ENCODE measurements at regions not wholly inside any gene's neighbourhood (a gene's known extent, or its start where the extent isn't known, plus 50 kb on each side); places are given as distances from the start of the nearest gene placed in this dataset.
"Not testable (repeated sequence)": the region's sequence is repeated elsewhere in the genome, so short reads cannot be mapped to it uniquely, and the experiment has no call there.

DNA sequence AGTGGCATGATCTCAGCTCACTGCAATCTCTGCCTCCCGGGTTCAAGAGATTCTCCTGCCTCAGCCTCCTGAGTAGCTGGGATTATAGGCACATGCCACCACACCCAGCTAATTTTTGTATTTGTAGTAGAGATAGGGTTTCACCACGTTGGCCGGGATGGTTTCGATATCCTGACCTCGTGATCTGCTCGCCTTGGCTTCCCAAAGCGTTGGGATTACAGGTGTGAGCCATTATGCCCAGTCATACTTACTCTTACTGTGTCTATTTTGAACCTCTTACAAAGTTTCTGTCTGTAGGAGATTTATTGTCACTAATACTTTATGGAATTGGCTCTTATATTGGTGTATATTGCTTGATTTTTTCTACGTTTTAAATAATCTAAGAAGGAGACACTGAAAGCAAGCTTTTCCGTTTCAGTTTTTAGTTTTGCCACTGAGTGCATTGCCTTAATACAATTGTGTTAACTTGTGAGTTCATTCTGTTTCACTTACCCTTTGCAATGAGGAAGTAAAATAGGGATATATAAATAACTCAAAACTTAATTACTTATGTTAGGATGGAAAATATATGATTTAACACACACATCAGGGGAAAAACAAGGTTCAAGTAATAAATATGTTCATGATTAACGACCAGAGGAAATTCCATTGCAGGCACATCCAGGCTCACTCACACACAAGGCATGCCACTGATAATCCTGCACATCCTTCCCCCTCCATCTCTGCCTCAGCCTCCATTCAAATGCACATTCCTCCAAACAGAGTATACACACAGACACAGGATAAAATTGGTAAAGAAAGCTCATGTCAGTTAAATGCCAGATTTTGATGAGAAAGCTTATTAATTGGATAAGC is 279.3 kb upstream of the RASGRP1 start:
- no peak overlapping the region for H3K4me3 ChIP-seq (ENCODE audit: low read depth, low read length)
- no peaks in the 10 kb centered on the region for H3K36me3 ChIP-seq (ENCODE audit: control insufficient read depth, insufficient read depth, low read length)
- H3K27ac ChIP-seq (ENCODE audit: low read depth, low read length), result no peak overlapping the region
- 0 out of 2 replicates have a peak, but pooled peaks cover 3% of the 10 kb centered on the region for H3K9me3 ChIP-seq (ENCODE audit: control insufficient read depth, insufficient read depth, low read depth, low read length)
- no peak overlapping the region for H3K9ac ChIP-seq (ENCODE audit: low read length)
- H3K27me3 ChIP-seq (ENCODE audit: control insufficient read depth, insufficient read depth, low read length), result no peaks in the 10 kb centered on the region
- no peaks in the 10 kb centered on the region for H3K4me1 ChIP-seq (ENCODE audit: control insufficient read depth, insufficient read depth, low read length)

GRCh38 chr15:38844736-38845135 is 280.1 kb upstream of the RASGRP1 start:
- Histone ChIP-seq H3K9ac (ENCODE audit: low read length) (no peak overlapping the region), H3K27me3 (ENCODE audit: control insufficient read depth, insufficient read depth, low read length) (no peaks in the 10 kb centered on the region), H3K9me3 (ENCODE audit: control insufficient read depth, insufficient read depth, low read depth, low read length) (0 out of 2 replicates have a peak, but pooled peaks cover 3% of the 10 kb centered on the region), H3K4me3 (ENCODE audit: low read depth, low read length) (no peak overlapping the region), H3K36me3 (ENCODE audit: control insufficient read depth, insufficient read depth, low read length) (no peaks in the 10 kb centered on the region), H3K4me1 (ENCODE audit: control insufficient read depth, insufficient read depth, low read length) (no peaks in the 10 kb centered on the region), H3K27ac (ENCODE audit: low read depth, low read length) (no peak overlapping the region)

DNA sequence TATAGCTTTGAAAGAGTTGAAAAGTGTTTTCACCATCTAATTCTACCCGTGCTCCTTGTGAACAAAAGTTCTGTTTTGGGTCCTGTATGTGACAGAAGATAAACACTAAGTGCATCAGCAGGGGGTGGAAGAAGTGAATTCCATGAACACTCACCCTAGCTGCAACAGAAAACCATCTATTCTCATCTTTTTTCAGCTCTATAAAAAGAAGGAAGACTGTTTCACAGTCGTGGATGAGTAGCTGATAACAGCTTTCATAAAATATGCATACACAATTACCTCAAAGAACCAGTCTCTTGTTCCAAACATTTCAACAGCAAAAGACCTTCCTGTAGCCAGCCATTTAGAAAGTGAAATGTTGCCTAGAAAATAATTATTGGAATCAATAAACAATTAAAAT is 281.7 kb upstream of the RASGRP1 start:
- H3K4me1 ChIP-seq (ENCODE audit: control insufficient read depth, insufficient read depth, low read length), result no peaks in the 10 kb centered on the region
- H3K27ac ChIP-seq (ENCODE audit: low read depth, low read length), result no peak overlapping the region
- H3K9me3 ChIP-seq (ENCODE audit: control insufficient read depth, insufficient read depth, low read depth, low read length), result no peaks in the 10 kb centered on the region
- no peaks in the 10 kb centered on the region for H3K36me3 ChIP-seq (ENCODE audit: control insufficient read depth, insufficient read depth, low read length)
- H3K27me3 ChIP-seq (ENCODE audit: control insufficient read depth, insufficient read depth, low read length), result no peaks in the 10 kb centered on the region
- H3K4me3 ChIP-seq (ENCODE audit: low read depth, low read length), result no peak overlapping the region
- H3K9ac ChIP-seq (ENCODE audit: low read length), result no peak overlapping the region

- no peak overlapping the region for H3K9ac ChIP-seq (ENCODE audit: low read length)
- H3K36me3 ChIP-seq (ENCODE audit: control insufficient read depth, insufficient read depth, low read length), result no peaks in the 10 kb centered on the region
- no peaks in the 10 kb centered on the region for H3K4me1 ChIP-seq (ENCODE audit: control insufficient read depth, insufficient read depth, low read length)
- H3K9me3 ChIP-seq (ENCODE audit: control insufficient read depth, insufficient read depth, low read depth, low read length), result no peaks in the 10 kb centered on the region
- no peak overlapping the region for H3K4me3 ChIP-seq (ENCODE audit: low read depth, low read length)
- no peaks in the 10 kb centered on the region for H3K27me3 ChIP-seq (ENCODE audit: control insufficient read depth, insufficient read depth, low read length)
- H3K27ac ChIP-seq (ENCODE audit: low read depth, low read length), result no peak overlapping the region
Measured at GRCh38 chr15:38847666-38848065, 283.1 kb upstream of the RASGRP1 start.

DNA sequence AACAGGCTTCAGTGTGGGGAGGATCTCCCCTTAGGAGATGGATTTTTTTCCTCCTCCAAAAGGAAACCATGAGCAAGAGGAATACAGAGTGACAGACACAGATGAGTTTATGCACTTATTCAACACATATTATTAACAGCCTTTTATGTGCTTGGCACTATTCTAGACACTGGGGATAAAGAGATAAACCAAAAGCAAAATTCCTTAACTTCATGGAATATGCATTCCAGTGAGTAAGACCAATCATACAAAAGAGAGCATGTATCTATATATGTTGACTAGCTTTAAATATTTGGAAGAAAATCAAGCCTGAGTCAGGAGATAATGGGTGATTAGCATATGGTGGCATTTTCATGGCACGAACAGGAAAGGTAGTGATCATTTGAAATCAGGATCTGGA is 284.4 kb upstream of the RASGRP1 start:
- Histone ChIP-seq H3K4me3 (ENCODE audit: low read depth, low read length) (no peak overlapping the region), H3K9me3 (ENCODE audit: control insufficient read depth, insufficient read depth, low read depth, low read length) (no peaks in the 10 kb centered on the region), H3K4me1 (ENCODE audit: control insufficient read depth, insufficient read depth, low read length) (no peaks in the 10 kb centered on the region), H3K27me3 (ENCODE audit: control insufficient read depth, insufficient read depth, low read length) (no peaks in the 10 kb centered on the region), H3K9ac (ENCODE audit: low read length) (no peak overlapping the region), H3K36me3 (ENCODE audit: control insufficient read depth, insufficient read depth, low read length) (no peaks in the 10 kb centered on the region), H3K27ac (ENCODE audit: low read depth, low read length) (no peak overlapping the region)

DNA sequence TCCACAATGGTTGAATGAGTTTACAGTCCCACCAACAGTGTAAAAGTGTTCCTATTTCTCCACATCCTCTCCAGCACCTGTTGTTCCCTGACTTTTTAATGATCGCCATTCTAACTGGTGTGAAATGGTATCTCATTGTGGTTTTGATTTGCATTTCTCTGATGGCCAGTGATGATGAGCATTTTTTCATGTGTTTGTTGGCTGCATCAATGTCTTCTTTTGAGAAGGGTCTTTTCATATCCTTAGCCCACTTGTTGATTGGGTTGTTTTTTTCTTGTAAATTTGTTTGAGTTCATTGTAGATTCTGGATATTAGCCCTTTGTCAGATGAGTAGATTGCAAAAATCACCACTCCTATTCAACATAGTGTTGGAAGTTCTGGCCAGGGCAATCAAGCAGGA is 287.6 kb upstream of the RASGRP1 start:
- H3K27ac ChIP-seq (ENCODE audit: low read depth, low read length); H3K4me3 ChIP-seq (ENCODE audit: low read depth, low read length); H3K9ac ChIP-seq (ENCODE audit: low read length); H3K4me1 ChIP-seq (ENCODE audit: control insufficient read depth, insufficient read depth, low read length); H3K36me3 ChIP-seq (ENCODE audit: control insufficient read depth, insufficient read depth, low read length); H3K9me3 ChIP-seq (ENCODE audit: control insufficient read depth, insufficient read depth, low read depth, low read length); H3K27me3 ChIP-seq (ENCODE audit: control insufficient read depth, insufficient read depth, low read length): not testable (repeated sequence)

DNA sequence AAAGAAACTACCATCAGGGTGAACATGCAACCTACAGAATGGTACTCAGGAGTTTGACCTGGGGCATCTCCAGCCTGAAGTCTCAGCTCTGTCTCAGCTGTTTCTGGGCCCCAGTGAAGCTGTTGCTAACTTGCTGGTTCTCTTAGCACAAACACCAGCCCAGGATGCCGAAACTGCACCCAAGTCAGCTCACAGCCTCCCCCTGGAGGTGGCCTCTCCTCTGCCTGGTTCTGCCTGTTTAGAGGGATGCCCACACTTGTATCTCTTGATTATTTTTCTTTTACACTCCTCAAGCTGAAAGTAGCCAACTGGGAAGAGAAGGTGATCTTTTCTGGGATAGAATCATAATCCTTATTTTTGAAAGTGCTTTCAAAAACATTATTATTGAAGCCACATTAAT is 289.0 kb upstream of the RASGRP1 start:
- Histone ChIP-seq H3K27me3 (ENCODE audit: control insufficient read depth, insufficient read depth, low read length) (no peaks in the 10 kb centered on the region), H3K9ac (ENCODE audit: low read length) (no peak overlapping the region), H3K27ac (ENCODE audit: low read depth, low read length) (no peak overlapping the region), H3K36me3 (ENCODE audit: control insufficient read depth, insufficient read depth, low read length) (no peaks in the 10 kb centered on the region), H3K4me1 (ENCODE audit: control insufficient read depth, insufficient read depth, low read length) (no peaks in the 10 kb centered on the region), H3K4me3 (ENCODE audit: low read depth, low read length) (no peak overlapping the region), H3K9me3 (ENCODE audit: control insufficient read depth, insufficient read depth, low read depth, low read length) (no peaks in the 10 kb centered on the region)

- H3K4me3 ChIP-seq (ENCODE audit: low read depth, low read length), result no peak overlapping the region
- H3K27me3 ChIP-seq (ENCODE audit: control insufficient read depth, insufficient read depth, low read length), result no peaks in the 10 kb centered on the region
- no peak overlapping the region for H3K9ac ChIP-seq (ENCODE audit: low read length)
- H3K4me1 ChIP-seq (ENCODE audit: control insufficient read depth, insufficient read depth, low read length), result no peaks in the 10 kb centered on the region
- no peak overlapping the region for H3K27ac ChIP-seq (ENCODE audit: low read depth, low read length)
- H3K9me3 ChIP-seq (ENCODE audit: control insufficient read depth, insufficient read depth, low read depth, low read length), result no peaks in the 10 kb centered on the region
- H3K36me3 ChIP-seq (ENCODE audit: control insufficient read depth, insufficient read depth, low read length), result no peaks in the 10 kb centered on the region
Measured at GRCh38 chr15:38854506-38854905, 289.9 kb upstream of the RASGRP1 start.

- Histone ChIP-seq H3K9me3 (ENCODE audit: control insufficient read depth, insufficient read depth, low read depth, low read length) (no peaks in the 10 kb centered on the region), H3K27me3 (ENCODE audit: control insufficient read depth, insufficient read depth, low read length) (no peaks in the 10 kb centered on the region; the same call in 1 of the 2 replicates), H3K27ac (ENCODE audit: low read depth, low read length) (no peak overlapping the region), H3K4me3 (ENCODE audit: low read depth, low read length) (no peak overlapping the region), H3K4me1 (ENCODE audit: control insufficient read depth, insufficient read depth, low read length) (no peaks in the 10 kb centered on the region), H3K9ac (ENCODE audit: low read length) (no peak overlapping the region), H3K36me3 (ENCODE audit: control insufficient read depth, insufficient read depth, low read length) (no peaks in the 10 kb centered on the region)
Measured at GRCh38 chr15:38857814-38858213, 293.2 kb upstream of the RASGRP1 start.

- H3K4me3 ChIP-seq (ENCODE audit: low read depth, low read length), result no peak overlapping the region
- H3K36me3 ChIP-seq (ENCODE audit: control insufficient read depth, insufficient read depth, low read length), result no peaks in the 10 kb centered on the region
- no peak overlapping the region for H3K9ac ChIP-seq (ENCODE audit: low read length)
Measured at GRCh38 chr15:38859574-38859973, 295.0 kb upstream of the RASGRP1 start.

DNA sequence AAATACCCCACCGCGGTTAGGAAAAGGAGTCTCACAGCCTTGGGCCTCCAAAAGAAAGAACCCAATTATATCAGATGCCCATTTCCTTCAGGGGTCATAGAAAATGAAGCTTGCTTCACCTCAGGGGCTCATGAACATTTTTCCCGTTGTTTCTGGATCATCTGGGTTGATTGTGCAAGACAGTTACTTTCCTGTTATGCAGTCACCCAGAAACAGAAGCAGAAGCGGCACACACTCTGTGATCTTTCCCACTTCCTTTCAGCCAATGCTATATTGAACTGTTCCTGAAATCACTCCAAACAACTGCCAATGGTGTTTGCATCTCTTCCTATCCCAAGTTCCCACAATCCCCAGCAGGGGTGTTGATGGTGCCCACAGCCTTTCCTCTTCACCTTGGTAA is 295.6 kb upstream of the RASGRP1 start:
- Histone ChIP-seq H3K27me3 (ENCODE audit: control insufficient read depth, insufficient read depth, low read length) (no peaks in the 10 kb centered on the region; the same call in 1 of the 2 replicates), H3K9me3 (ENCODE audit: control insufficient read depth, insufficient read depth, low read depth, low read length) (no peaks in the 10 kb centered on the region), H3K9ac (ENCODE audit: low read length) (no peak overlapping the region), H3K4me3 (ENCODE audit: low read depth, low read length) (no peak overlapping the region), H3K36me3 (ENCODE audit: control insufficient read depth, insufficient read depth, low read length) (no peaks in the 10 kb centered on the region), H3K27ac (ENCODE audit: low read depth, low read length) (no peak overlapping the region), H3K4me1 (ENCODE audit: control insufficient read depth, insufficient read depth, low read length) (no peaks in the 10 kb centered on the region)

More at GRCh38 chr15:38859574-38859973, 295.0 kb upstream of the RASGRP1 start:
- no peaks in the 10 kb centered on the region; the same call in 1 of the 2 replicates for H3K27me3 ChIP-seq (ENCODE audit: control insufficient read depth, insufficient read depth, low read length)
- no peaks in the 10 kb centered on the region for H3K4me1 ChIP-seq (ENCODE audit: control insufficient read depth, insufficient read depth, low read length)
- H3K27ac ChIP-seq (ENCODE audit: low read depth, low read length), result no peak overlapping the region
- H3K9me3 ChIP-seq (ENCODE audit: control insufficient read depth, insufficient read depth, low read depth, low read length), result no peaks in the 10 kb centered on the region

All from HUES6 (cell line).